LoVo (cell line): ENCODE measurements at regions not wholly inside any gene's neighbourhood (a gene's known extent, or its start where the extent isn't known, plus 50 kb on each side); places are given as distances from the start of the nearest gene placed in this dataset.
A peak's percentile ranks its signal among the peaks of the same experiment; 100 is the strongest.

Experiments used
- DNase-seq: peaks from one replicate; pipeline ENCODE4 v3.0.0-alpha.2; 2016; ENCODE audit warnings: low spot score

DNA sequence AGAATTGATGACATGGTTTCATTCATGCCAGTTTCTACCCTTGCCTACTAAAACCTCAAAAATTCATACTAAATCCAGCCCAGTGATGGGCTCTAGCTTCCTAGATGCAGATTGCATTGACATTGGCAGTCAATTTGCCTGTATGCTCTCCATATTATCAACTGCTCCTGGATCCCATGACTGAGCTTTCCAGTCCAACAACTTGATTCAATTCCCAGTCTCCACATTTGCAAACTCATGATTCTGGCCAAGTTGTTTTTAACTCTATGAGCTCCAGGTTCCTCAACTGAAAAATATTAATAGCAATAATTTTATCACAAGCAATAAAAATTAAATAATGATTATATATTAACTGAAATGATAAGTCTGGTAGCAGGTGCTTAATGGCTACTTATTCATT is 51.0 kb upstream of the DSC1 start:
- no peak for DNase-seq

DNA sequence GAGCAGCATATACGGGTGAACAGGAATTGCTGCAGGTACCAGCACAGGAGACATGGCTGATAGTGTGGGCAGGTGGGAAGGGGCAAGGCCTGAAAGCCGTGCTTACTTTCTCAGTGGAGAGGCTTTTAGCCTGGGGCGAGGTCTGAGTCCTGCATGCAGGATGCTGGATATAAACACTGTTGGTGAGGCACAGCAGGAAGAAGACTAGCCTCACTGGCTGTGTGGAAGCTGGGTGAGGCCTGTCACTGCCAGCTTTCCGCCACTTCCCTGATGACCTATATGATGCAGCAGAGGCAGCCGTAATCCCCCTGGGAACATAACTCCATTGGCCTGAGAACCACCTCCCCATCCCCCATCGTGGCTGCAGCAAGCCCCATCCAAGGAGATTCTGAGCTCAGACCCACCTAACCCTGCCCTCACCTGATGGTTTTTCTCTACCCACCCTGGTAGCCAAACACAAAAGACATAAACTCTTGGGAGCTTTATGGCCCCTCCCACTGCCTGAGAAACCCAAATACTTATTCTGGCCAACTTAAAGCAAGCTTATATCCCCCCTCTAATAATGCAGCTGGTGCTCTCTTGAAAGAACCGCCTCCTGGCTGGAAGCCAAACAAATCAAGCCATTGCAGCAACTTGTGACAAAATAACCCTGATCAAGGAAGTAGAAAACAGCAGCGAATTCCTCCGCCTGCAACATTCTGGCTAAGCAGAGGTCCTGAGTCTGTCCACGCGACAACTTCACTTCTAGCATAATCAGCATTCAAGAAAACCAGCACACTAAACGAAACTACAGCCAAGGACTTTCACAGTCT is 54.6 kb upstream of the DSC1 start:
- no peak for DNase-seq

DNA sequence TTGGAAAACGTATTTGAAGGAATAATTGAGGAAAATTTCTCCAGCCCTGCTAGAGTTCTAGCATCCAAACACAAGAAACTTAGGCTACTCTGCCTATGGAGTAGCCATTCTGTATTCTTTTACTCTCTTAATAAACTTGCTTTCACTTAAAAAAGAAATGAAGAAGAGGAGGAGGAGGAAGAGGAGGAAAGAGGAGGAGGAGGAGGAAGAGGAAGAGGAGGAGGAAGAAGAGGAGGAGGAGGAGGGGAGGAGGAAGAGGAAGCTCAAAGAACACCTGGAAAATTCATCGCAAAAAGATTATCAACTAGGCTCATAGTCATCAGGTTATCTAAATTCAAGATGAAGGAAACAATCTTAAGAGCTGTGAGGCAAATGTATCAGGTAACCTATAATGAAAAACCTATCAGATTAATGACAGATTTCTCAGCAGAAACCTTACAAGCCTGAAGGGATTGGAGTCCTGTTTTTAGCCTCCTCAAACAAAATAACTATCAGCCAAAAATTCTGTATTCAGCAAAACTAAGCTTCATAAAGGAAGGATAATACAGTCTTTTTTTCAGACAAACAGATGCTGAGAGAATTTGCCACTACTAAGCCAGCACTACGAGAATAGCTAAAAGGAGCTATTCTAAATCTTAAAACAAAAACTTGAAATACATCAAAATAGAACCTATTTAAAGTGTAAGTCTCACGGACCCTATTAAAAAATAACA is 56.2 kb upstream of the DSC1 start:
- no peak for DNase-seq

DNA sequence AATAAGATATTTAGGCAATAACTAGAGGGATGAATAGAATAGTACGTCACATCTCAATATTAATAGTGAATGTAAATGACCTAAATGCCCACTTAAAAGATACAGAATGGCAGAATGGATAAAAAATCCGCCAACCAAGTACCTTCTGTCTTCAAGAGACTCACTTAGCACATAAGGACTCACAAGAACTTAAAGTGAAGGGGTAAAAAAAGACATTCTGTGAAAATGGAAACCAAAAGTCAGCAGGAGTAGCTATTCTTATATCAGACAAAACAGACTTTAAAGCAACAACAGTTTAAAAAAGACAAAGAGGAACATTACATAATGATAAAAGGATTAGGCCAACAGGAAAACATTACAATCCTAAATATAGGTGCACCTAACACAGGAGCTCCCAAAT is 56.7 kb upstream of the DSC1 start:
- DNase-seq, result no peak

DNA sequence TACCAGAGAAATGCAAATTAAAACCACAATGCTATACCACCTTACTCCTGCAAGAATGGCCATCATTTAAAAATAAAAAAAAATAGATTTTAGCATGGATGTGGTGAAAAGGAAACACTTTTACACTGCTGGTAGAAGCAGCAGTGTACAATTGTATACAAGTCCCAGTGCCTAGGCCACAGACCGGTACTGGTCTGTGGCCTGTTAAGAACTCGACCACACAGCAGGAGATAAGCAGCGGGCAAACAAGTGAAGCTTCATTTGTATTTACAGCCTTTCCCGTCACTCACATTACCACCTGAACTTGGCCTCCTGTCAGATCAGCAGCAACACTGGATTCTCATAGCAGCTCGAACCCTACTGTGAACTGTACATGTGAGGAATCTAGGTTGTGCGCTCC is 60.7 kb upstream of the DSC1 start:
- DNase-seq, result no peak

DNA sequence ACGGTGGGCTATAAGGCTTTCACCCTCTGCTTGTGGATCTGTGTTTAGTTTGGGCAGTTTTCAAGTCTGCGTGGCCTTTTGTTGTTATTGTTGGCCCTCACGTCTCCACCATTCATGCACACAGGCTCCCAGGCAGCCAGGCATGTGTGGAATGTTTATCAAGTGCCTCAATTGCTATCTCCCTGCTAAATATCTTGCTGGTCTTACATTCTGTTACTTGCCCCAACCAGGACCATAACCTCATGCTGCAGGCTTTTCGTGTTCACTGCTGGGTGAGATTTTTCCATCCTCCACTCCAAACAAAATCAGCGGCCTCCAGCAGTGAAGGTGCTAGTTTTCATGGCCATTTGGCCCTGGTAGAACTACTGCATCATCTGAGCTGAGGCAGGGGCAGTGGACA is 63.0 kb upstream of the DSC1 start:
- DNase-seq, result no peak

DNA sequence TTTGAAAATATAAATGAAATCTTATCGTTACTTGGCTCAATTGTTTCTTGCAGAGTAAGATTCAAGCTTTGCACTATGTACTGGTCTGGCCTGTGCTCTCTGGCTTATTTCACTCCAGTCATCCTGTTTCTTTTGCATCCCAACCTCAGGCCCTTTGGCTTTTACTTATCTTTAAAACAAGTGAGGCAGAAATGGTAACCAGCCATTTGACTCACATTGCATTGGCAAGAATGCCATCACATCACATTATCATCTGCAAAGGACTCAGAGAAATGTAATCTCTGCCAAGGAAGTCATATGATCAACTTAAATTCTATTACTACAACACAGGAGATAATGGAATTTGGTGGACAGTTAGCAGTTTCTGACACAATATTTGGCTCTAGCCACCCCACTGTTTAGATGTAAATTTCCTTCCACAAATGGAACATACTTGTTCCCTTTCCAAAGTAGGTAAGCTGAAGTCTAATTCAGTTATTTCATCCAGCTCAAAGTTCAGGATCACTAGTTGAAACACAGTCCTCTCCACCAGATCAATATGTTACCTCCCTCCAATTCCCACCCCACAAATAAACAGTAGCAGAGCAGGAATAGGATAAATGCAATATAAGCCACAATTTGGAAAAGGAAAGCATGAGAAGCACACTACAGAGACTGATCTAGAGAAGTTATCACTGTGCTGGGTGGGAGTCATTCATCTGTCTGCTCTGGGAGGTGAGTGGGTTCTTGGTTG is 65.0 kb upstream of the DSC1 start:
- DNase-seq, result no peak

DNA sequence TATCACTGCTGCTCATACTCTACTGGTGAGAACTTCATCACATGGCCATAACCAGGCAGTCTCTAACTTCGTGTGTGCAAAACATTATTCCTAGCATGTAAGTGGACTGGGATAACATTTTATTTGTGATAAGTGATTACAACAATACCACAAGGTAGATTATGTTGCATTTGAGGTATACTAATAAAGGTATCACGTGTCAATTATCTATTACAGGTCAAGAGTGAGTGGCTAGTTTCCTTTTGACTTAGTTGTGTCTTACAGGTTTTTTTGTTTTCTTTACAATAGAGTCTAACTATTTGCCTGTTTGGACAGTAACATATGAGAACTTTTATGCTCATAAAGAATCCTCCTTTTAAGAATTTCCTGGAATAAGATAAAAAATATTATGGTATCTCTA is 67.2 kb upstream of the DSC1 start:
- DNase-seq, result no peak

DNA sequence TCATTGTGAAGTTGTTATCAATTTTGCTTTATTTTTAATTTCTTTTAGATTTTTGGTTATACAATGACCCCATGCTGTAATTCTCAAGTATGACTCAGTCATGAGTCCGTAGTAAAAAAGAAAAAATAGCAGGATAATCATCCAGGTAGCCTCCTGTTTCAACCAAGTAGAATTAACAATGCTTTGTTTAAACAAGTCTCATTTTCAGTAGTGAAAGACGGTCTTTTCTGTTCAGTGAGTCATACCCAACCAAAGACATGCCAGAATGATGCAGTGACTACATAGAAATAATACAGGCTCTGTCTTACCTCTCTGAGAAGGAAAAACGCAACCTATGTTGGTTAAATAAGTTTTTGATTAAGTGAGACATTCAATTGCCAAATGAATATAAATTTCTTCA is 67.8 kb upstream of the DSC1 start:
- DNase-seq, result peak; percentile 78

DNA sequence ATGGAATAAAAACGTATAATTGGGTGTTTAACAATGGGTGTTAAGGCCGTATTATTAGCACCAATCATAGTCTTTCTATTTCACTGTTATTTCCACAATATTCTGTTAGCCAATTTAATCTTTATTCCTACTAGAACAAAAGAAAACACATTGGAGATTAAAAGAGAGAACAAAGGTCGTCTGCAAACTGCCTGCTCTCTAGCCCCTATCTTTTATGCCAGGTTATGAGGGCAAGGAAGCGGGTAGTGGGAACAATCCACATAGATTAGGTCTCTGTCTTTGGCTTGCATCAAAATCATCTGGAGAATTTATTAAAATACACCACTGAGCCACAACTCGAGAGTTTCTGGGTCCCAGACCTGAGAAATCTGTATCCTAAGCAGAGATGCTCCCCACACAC is 69.4 kb upstream of the DSC1 start:
- no peak for DNase-seq

DNA sequence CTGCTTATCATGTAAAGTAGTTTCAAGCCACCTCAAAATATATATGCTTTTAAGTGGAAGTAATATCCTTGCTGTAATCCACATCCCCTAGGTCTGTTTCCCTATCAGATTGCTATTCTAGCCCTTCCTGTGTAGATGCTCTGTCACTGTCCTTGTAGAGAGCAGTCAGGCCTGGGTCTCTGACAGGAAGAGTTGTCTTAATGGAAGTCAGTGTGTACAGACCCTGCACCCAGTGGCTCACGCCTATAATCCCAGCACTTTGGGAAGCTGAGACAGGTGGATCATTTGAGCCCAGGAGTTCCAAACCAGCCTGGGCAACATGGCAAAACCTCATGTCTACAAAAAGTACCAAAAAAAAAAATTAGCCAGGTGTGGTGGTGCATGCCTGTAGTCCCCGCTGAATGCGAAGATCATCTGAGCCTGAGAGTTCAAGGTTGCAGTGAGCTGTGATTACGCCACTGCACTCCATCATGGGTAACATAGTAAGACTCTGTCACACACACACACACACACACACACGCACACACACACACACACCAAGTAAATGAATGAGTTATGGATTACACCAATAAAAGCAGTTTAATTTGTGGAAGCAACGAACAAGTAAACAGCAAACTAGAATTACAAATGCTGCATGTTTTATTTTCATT is 70.2 kb upstream of the DSC1 start:
- no peak for DNase-seq

DNA sequence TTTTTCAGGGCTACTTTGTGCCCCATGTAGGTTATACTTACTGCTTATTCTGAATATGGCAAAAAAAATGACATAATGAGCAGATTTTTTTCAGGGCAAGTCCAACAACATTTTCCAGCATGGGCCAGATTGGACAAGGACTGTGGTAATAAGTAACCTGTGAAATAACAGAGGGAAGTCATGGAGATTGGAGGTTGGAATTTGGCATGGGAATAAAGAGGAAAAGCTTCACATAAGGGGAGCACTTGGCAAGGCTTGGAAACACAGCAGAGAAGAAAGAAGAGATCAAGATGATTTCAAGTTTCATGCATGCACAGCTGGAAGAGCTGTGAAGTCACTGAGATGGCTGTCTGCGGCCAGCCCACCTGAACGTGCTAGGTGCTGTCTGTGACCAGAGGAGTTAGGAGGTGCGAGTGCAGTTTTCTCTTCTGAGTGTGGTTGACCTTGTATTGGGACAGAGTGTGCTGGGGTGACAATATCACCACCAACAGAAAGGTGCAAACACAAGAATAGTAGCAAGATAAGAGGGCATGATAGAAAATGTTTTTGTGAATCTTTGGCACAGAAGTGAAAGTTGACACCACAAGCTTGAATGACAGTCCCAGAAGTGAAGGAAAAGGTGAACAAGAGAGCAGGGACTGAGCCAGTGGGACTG is 71.1 kb upstream of the DSC1 start:
- no peak for DNase-seq

DNA sequence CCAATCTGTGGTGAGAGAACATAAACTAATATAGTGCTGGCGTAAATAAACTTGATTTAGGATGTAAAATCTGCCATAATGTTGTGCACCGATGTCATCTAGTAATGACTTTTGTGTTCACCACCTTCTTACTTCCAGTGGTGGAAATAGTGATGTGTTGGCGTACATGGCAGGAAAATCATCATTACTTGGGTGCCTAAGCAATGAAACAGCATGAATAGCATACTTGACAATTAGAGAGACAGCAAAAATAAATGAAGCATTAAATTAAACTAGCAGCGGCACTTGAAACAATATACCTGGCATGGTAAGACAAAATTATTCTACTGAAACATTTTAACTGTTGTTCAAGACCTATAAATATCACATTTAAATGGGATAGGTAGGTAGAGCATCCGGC is 73.2 kb upstream of the DSC1 start:
- no peak for DNase-seq

DNA sequence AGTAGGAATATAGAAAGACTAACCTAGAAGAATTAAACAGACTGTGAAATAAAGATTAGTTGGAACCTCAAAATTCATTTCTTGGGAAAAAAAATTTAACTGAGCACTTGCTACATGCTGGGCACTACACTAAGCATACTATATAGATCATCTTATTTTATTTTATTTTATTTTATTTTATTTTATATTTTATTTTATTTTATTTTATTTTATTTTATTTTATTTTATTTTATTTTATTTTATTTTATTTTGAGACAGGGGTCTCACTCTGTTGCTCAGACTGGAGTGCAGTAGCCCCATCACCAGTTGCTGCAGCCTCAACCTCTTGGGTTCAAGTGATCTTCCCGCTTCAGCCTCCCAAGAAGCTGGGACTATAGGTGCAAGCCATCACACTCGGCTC is 74.5 kb upstream of the DSC1 start:
- DNase-seq, result no peak

DNA sequence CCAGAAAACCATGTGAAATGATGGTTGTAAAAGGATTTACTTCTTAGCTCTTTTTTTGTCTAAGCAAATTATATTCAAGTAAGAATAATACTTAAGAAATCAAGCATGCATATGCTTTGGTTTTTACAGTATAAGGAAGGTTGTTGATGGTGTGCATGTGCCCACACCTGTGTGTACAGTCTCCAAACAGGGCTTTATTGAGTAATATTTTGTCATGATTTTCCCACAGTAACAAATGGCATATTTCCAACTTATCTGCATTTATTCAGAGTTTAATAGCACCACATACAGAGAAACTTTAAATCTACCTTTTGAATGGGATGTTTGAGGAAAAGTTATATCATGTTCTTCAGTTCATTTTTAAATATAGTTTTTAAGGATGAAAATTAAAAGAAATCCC is 76.5 kb upstream of the DSG1 start:
- DNase-seq, result no peak

DNA sequence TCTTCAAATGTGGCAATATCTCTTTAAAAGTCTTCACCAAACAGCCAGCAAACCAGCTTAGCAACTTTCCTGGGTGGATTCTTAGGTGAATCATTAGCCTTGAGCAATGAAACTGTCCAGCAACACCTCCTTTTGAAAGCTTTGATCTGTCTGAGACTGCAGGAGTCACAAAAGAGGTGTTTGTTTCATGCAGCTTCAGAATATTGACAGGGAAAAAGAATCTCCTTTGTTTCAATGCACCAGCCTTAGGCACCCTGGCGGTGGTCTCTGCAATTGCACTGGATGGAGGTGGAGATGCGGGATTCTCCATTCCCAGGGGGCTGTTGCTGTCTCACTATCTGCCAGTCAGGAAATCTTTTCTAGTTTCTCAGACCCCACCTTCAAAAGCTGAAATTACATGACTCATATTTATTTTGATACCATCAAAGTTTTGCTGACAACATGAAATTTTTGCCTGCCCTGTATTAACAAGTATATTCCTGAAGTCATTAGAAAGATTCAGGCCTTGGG is 76.0 kb upstream of the DSG1 start:
- DNase-seq, result peak; percentile 92

DNA sequence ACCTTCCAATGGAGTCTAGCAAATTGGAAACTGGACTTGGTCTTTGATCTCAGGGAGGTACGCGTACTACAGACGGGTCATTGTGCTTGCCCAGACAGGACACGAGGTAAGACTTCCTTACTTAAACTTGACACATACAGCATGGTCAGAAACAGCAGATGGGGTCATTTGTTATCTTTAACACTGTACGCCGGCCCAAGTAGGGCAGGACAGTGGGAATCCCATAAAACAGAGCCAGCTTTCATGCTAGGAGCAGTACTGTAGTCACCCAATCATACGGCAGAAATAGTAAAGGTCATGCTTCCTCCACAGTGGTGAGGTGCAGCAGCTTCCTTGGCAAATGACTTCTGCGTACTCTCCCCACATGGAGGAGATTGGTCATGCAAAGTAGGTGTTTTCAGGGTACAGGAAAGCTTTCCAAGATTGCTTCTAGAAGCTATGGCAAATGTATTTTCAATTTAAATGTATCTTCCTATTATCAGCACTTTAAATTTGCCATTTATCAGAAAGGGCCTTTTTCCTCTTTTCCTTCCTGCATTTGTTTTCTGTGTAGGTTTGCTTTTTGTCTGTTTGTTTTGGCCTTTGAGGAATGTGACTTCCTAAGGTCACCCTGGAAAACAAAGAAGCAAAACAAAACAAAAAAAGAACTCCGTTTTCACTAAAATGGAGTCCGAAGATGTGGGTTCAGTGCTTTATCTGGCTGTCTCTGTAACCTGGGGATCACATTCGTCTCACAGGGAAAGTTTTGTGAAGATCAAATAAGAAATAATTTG is 74.0 kb upstream of the DSG1 start:
- no peak for DNase-seq

DNA sequence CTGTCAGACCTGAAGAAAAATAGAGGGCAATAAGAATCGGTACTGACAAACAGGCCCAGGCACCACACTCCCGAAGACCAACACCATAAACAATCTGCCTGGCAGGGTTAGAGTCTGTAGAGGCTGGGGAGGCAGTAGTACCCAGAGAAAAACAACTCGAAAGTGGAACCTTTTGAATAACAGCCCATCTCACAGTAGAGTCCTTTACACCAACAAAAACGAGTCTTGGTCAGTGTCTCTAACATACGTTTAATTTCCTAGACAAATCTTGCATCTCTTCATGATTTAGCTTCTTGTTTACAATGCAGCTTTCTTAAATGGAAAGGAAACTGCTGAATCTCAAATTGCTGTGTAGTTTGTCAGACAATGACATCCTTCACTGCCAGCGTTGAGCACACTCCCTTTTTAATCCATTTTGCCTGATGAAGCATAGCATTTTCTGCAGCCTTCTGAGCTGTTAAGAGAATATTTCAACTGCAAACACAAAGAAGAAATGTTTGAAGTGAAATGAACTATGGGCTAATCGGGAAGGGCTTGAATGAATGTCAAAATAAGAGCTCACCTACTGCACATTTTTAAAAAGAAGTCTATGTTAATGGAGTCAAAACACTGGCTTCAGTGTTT is 73.1 kb upstream of the DSG1 start:
- no peak for DNase-seq

DNA sequence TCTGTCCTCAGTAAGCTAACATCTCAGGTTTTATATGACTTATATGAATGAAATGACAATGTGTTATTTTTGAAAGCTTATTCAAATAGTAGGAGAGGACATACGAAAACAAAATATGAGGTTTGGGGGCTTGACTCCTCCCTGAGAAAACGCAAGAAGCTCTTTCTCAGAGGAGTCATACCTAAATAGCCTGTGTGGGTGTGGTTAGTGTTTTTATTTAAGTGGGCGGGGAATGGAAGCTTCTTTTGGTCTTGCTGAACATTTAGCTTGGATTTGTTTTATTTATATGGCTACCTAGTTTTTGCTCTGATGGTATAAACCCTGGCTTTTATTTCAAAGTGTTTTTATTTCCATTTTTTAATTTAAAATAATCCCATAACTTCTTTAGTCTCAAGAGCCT is 72.1 kb upstream of the DSG1 start:
- DNase-seq, result peak; percentile 46

DNA sequence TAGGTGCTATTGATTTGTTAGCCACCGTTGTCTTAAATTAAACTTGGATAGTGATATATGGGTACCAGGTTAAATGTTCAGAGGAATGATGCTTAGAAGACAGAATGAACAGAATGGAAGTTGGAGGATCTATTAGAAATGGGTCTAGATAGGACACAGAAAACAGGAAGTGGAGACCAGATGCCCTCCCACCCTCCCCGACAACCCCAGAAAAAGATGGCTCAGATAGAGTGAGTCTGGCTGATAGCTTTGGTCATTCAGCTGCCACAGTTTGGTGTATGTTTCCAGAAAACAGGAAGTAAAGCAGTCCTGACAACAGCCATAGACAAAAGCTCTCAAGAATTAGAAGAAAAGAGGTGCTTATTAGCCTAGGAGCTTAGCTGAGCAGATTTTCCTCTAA is 71.5 kb upstream of the DSG1 start:
- DNase-seq, result no peak
